Activated B cell treated with CpG ODN at 0.5 μM for 24 hours (primary cell): ENCODE measurements at regions not wholly inside any gene's neighbourhood (a gene's known extent, or its start where the extent isn't known, plus 50 kb on each side); places are given as distances from the start of the nearest gene placed in this dataset.

Source experiments
- ATAC-seq: fragments of 200-7000 bp; cut with Tn5 transposase; one replicate; pipeline ENCODE4 v1.10.0; 2021; ENCODE audit warnings: low read depth, mild to moderate bottlenecking, moderate library complexity
- CTCF ChIA-PET: fragments of 350-600 bp; sonication (Branson Sonifier 250); formaldehyde crosslinking; loops from one replicate; lab custom pipeline; 2021; ENCODE audit warnings: antibody characterized with exemption; lab: Charles Lee
- POLR2A ChIA-PET: fragments of 350-600 bp; sonication (Branson Sonifier 250); formaldehyde crosslinking; loops from one replicate; lab custom pipeline; 2021; ENCODE audit warnings: antibody characterized with exemption; lab: Charles Lee
- DNase-seq: peaks from one replicate; pipeline ENCODE4 v3.0.0; 2022
- H3K27ac Mint-ChIP-seq: one replicate; pipeline ENCODE4 v1.8.0; 2020; ENCODE audit warnings: mixed read lengths
- H3K27me3 Mint-ChIP-seq: one replicate; pipeline ENCODE4 v1.8.0; 2021; ENCODE audit warnings: mixed read lengths
- H3K36me3 Mint-ChIP-seq: one replicate; pipeline ENCODE4 v1.8.0; 2021; ENCODE audit warnings: low read depth, mixed read lengths
- H3K4me1 Mint-ChIP-seq: one replicate; pipeline ENCODE4 v1.8.0; 2021; ENCODE audit warnings: mixed read lengths
- H3K4me3 Mint-ChIP-seq: one replicate; pipeline ENCODE4 v1.8.0; 2020; ENCODE audit warnings: mild to moderate bottlenecking, mixed read lengths
- H3K9me3 Mint-ChIP-seq: one replicate; pipeline ENCODE4 v1.8.0; 2020; ENCODE audit warnings: mixed read lengths
- CTCF ChIP-seq: fragments of 200-600 bp; IDR thresholded peaks from one replicate; pipeline ENCODE4 v1.8.0; 2022; ENCODE audit warnings: antibody characterized with exemption, mild to moderate bottlenecking
- intact Hi-C: fragments of 100-400 bp; cut with micrococcal nuclease; formaldehyde crosslinking; loops from one replicate; pipeline ENCODE4 v1.15.1; 2024

- Mint-ChIP-seq H3K4me3 (no peak overlapping the region), H3K4me1 (no peaks in the 10 kb centered on the region), H3K27me3 (no peaks in the 10 kb centered on the region), H3K36me3 (no peaks in the 10 kb centered on the region), H3K27ac (no peak overlapping the region), H3K9me3 (peaks cover 14% of the 10 kb centered on the region)
- ChIA-PET CTCF (no interaction called here), POLR2A (no interaction called here)
- intact Hi-C loops, result no loop called here
- ATAC-seq (no peak), DNase-seq (no peak)
- TF ChIP-seq CTCF, result no peak
Measured at GRCh38 chr4:83964996-83965541, 429.2 kb downstream of the GPAT3 start.

GRCh38 chr4:83962492-83962891, 426.6 kb downstream of the GPAT3 start:
- DNase-seq, result no peak
- ATAC-seq, result no peak
- Mint-ChIP-seq H3K4me1 (no peaks in the 10 kb centered on the region), H3K4me3 (no peak overlapping the region), H3K36me3 (no peaks in the 10 kb centered on the region), H3K9me3 (peaks cover 14% of the 10 kb centered on the region), H3K27me3 (no peaks in the 10 kb centered on the region), H3K27ac (no peak overlapping the region)
- POLR2A ChIA-PET, result no interaction called here
- intact Hi-C loops, result no loop called here
- TF ChIP-seq CTCF, result no peak
- CTCF ChIA-PET, result no interaction called here

GRCh38 chr4:83961575-83961974, 425.7 kb downstream of the GPAT3 start:
- Mint-ChIP-seq H3K4me3 (no peak overlapping the region), H3K27ac (no peak overlapping the region), H3K27me3 (no peaks in the 10 kb centered on the region), H3K4me1 (no peaks in the 10 kb centered on the region), H3K36me3 (no peaks in the 10 kb centered on the region), H3K9me3 (peaks cover 12% of the 10 kb centered on the region)
- no peak for TF ChIP-seq CTCF
- DNase-seq, result no peak
- POLR2A ChIA-PET, result no interaction called here
- CTCF ChIA-PET, result no interaction called here
- no peak for ATAC-seq
- intact Hi-C loops, result no loop called here

- no peak overlapping the region for H3K27ac Mint-ChIP-seq
- no peak for TF ChIP-seq CTCF
- no peaks in the 10 kb centered on the region for H3K9me3 Mint-ChIP-seq
- H3K27me3 Mint-ChIP-seq, result no peaks in the 10 kb centered on the region
- DNase-seq (no peak), ATAC-seq (no peak)
- ChIA-PET POLR2A (no interaction called here), CTCF (no interaction called here)
- H3K4me3 Mint-ChIP-seq, result no peak overlapping the region
- H3K36me3 Mint-ChIP-seq, result no peaks in the 10 kb centered on the region
- H3K4me1 Mint-ChIP-seq, result no peaks in the 10 kb centered on the region
- intact Hi-C loops, result no loop called here
Measured at GRCh38 chr4:83959160-83959559, 423.3 kb downstream of the GPAT3 start.

GRCh38 chr4:83947830-83948193, 411.9 kb downstream of the GPAT3 start:
- no peak overlapping the region for H3K27ac Mint-ChIP-seq
- no peaks in the 10 kb centered on the region for H3K36me3 Mint-ChIP-seq
- intact Hi-C loops, result no loop called here
- no peaks in the 10 kb centered on the region for H3K4me1 Mint-ChIP-seq
- ATAC-seq (no peak), DNase-seq (no peak)
- no peaks in the 10 kb centered on the region for H3K27me3 Mint-ChIP-seq
- TF ChIP-seq CTCF, result no peak
- ChIA-PET POLR2A (no interaction called here), CTCF (no interaction called here)
- H3K9me3 Mint-ChIP-seq, result no peaks in the 10 kb centered on the region
- no peak overlapping the region for H3K4me3 Mint-ChIP-seq
